HepG2 (cell line): ENCODE measurements at regions not wholly inside any gene's neighbourhood (a gene's known extent, or its start where the extent isn't known, plus 50 kb on each side); places are given as distances from the start of the nearest gene placed in this dataset.

Source experiments
- ATAC-seq: fragments of 200-7000 bp; cut with Tn5 transposase; 3 replicates; pipeline ENCODE4 v1.9.1; 2020; ENCODE audit warnings: mild to moderate bottlenecking, moderate library complexity
- BruUV-seq: library from RNA; stranded (reverse); fragments of 400-500 nt; replicated peaks from 2 replicates; lab custom pipeline; 2021; lab: Mats Ljungman, UMichigan
- CTCF ChIA-PET: fragments of 300-600 bp; formaldehyde crosslinking; extraction: SDS; loops from one replicate; lab custom pipeline; 2021; ENCODE audit warnings: low total read pairs, inconsistent platforms, low intra/inter-chr PET ratio; lab: Yijun Ruan, JAX
- POLR2A ChIA-PET: fragments of 350-600 bp; sonication (Branson Sonifier 250); formaldehyde crosslinking; loops from one replicate; lab custom pipeline; 2020; ENCODE audit warnings: antibody characterized with exemption, inconsistent platforms; lab: Yijun Ruan, JAX
- DNase-seq: peaks from one replicate; pipeline ENCODE4 v3.0.0-alpha.2; 2015; ENCODE audit warnings: low spot score
- FAIRE-seq: peaks from 3 replicates; lab custom pipeline; 2011; peaks lifted over from hg19 to GRCh38; lab: Jason Lieb, UNC
- H2AFZ ChIP-seq: one replicate; pipeline ENCODE4 v1.6.1; 2011; ENCODE audit warnings: low read length, inconsistent platforms
- H3K27ac ChIP-seq: fragments of 300-600 bp; 3 replicates; pipeline ENCODE4 v1.8.0; 2011; ENCODE audit warnings: mixed run types, mild to moderate bottlenecking, mixed read lengths, low read length, inconsistent platforms; ENCODE audit not compliant: insufficient read depth; ENCODE audit errors: extremely low read length
- H3K27me3 ChIP-seq, 2 experiments: fragments of 200-600 bp in 1 of 2; 2 replicates in 1 of 2; 3 replicates in 1 of 2; pipeline versions ENCODE4 v1.6.0 to v1.8.0; 2011; ENCODE audit warnings: low read length in 2 of 2, mild to moderate bottlenecking in 2 of 2, moderate library complexity in 2 of 2, inconsistent platforms in 1 of 2; ENCODE audit not compliant: insufficient read depth in 2 of 2, control insufficient read depth in 1 of 2
- H3K36me3 ChIP-seq, 2 experiments: fragments of 200-600 bp in 1 of 2; replicated peaks in 1 of 2; 2 replicates in 1 of 2; 3 replicates in 1 of 2; pipeline versions ENCODE4 v1.5.1 to v1.8.0; 2011; ENCODE audit warnings: low read length in 2 of 2, inconsistent platforms in 1 of 2; ENCODE audit not compliant: insufficient read depth in 2 of 2, control insufficient read depth in 1 of 2
- H3K4me1 ChIP-seq: 2 replicates; pipeline ENCODE4 v1.5.1; 2012; ENCODE audit warnings: low read length, inconsistent platforms; ENCODE audit not compliant: insufficient read depth
- H3K4me2 ChIP-seq: 2 replicates; pipeline ENCODE4 v1.6.0; 2011; ENCODE audit warnings: low read depth, low read length, inconsistent platforms
- H3K4me3 ChIP-seq, 3 experiments: fragments of 200-600 bp in 1 of 3; sonication (generic), shearing (Covaris generic) in 1 of 3; replicated peaks in 1 of 3; 2 replicates each; pipeline ENCODE4 v1.5.1; 2011 to 2016; ENCODE audit warnings: low read length in 3 of 3, inconsistent platforms in 2 of 3, low read depth in 2 of 3, mild to moderate bottlenecking in 2 of 3, control low read depth in 1 of 3, mixed read lengths in 1 of 3; ENCODE audit not compliant: insufficient read depth in 1 of 3
- H3K79me2 ChIP-seq: one replicate; pipeline ENCODE4 v1.6.1; 2011; ENCODE audit warnings: low read length, inconsistent platforms; ENCODE audit not compliant: insufficient read depth
- H3K9ac ChIP-seq: 2 replicates; pipeline ENCODE4 v1.6.0; 2011; ENCODE audit warnings: mild to moderate bottlenecking, low read depth, low read length, inconsistent platforms; ENCODE audit not compliant: insufficient read depth
- H3K9me3 ChIP-seq: 2 replicates; pipeline ENCODE4 v1.5.1; 2012; ENCODE audit warnings: mild to moderate bottlenecking, low read length
- H4K20me1 ChIP-seq: 2 replicates; pipeline ENCODE4 v1.6.0; 2011; ENCODE audit warnings: inconsistent platforms, mild to moderate bottlenecking, low read length, moderate library complexity; ENCODE audit not compliant: insufficient read depth
- ARID5B ChIP-seq: IDR thresholded peaks from 2 replicates; pipeline ENCODE4 v1.4.0; 2020; ENCODE audit warnings: mild to moderate bottlenecking, missing genetic modification reagents
- ETV6 ChIP-seq: sonication (generic); formaldehyde crosslinking; conservative IDR thresholded peaks from 2 replicates; pipeline ENCODE4 v1.4.0; 2020; ENCODE audit warnings: missing genetic modification reagents
- HNF4G ChIP-seq, 2 experiments: sonication (generic) in 1 of 2; formaldehyde crosslinking in 1 of 2; IDR thresholded peaks; 2 replicates each; pipeline versions ENCODE4 v1.4.0 to v1.6.1; 2011 to 2020; ENCODE audit warnings: borderline replicate concordance in 2 of 2, low read depth in 2 of 2, mild to moderate bottlenecking in 2 of 2, low read length in 1 of 2, missing genetic modification reagents in 1 of 2, moderate library complexity in 1 of 2
- HNRNPLL ChIP-seq: fragments of 200-400 bp; formaldehyde crosslinking; IDR thresholded peaks from 2 replicates; pipeline ENCODE4 v1.6.1; 2017; ENCODE audit warnings: mild to moderate bottlenecking, low read depth, low read length; ENCODE audit not compliant: poor library complexity, severe bottlenecking
- JUN ChIP-seq: sonication (generic); formaldehyde crosslinking; IDR thresholded peaks from 2 replicates; pipeline ENCODE4 v1.4.0; 2020; ENCODE audit warnings: mild to moderate bottlenecking, missing genetic modification reagents
- KDM3A ChIP-seq: IDR thresholded peaks from 2 replicates; pipeline ENCODE4 v1.6.1; 2018; ENCODE audit warnings: low read depth, missing compliant biosample characterization
- PCBP2 ChIP-seq: fragments of 200-400 bp; formaldehyde crosslinking; optimal IDR thresholded peaks from 2 replicates; pipeline ENCODE3; 2018; ENCODE audit warnings: low read length, low read depth; ENCODE audit not compliant: poor library complexity, severe bottlenecking
- SP5 ChIP-seq: IDR thresholded peaks from 2 replicates; pipeline ENCODE4 v1.6.1; 2016; ENCODE audit warnings: low read depth, borderline replicate concordance
- TAF15 ChIP-seq: fragments of 200-400 bp; formaldehyde crosslinking; IDR thresholded peaks from one replicate; pipeline ENCODE4 v1.6.1; 2018; ENCODE audit warnings: mild to moderate bottlenecking, low read depth, low read length; ENCODE audit not compliant: poor library complexity, severe bottlenecking
- ZNF607 ChIP-seq: sonication (generic); formaldehyde crosslinking; IDR thresholded peaks from 2 replicates; pipeline ENCODE4 v1.5.1; 2020; ENCODE audit warnings: missing genetic modification reagents, mild to moderate bottlenecking, borderline replicate concordance
- ZNF703 ChIP-seq: sonication (generic); formaldehyde crosslinking; IDR thresholded peaks from 2 replicates; pipeline ENCODE4 v1.5.1; 2020; ENCODE audit warnings: missing genetic modification reagents, mild to moderate bottlenecking, moderate library complexity, borderline replicate concordance
- ZSCAN12 ChIP-seq: sonication (generic); formaldehyde crosslinking; IDR thresholded peaks from 2 replicates; pipeline ENCODE4 v1.9.0; 2021; ENCODE audit warnings: mild to moderate bottlenecking, missing genetic modification reagents
- WGBS: methylation state at CpG from one replicate; pipeline ENCODE4 v1.1.6; 2017; ENCODE audit warnings: low lambda C conversion rate; 5-methylcytosine and 5-hydroxymethylcytosine counted together
- in situ Hi-C: cut with HindIII; loops from 2 replicates; pipeline ENCODE4 v1.10.0; 2017; ENCODE audit warnings: low pct_unique_long_range_greater_than_20kb; ENCODE audit not compliant: extremely low pct_ligation_motif_present
- intact Hi-C: fragments of 100-400 bp; cut with micrococcal nuclease; formaldehyde crosslinking; loops from one replicate; pipeline ENCODE4 v1.10.0; 2022; ENCODE audit not compliant: unreplicated experiment

GRCh38 chr10:86600296-86600695 lies 54.1 kb upstream of the OPN4 start:
- no peak for TF ChIP-seq JUN (CRISPR knock-in tag)
- TF ChIP-seq ZSCAN12: no peak
- no peak for TF ChIP-seq SP5
- TF ChIP-seq TAF15: no peak
- TF ChIP-seq KDM3A (CRISPR knock-in tag): no peak
- no peak for TF ChIP-seq ARID5B (CRISPR knock-in tag)
- no peak for TF ChIP-seq ZNF703
- TF ChIP-seq ETV6 (CRISPR knock-in tag): no peak
- TF ChIP-seq ZNF607 (CRISPR knock-in tag): no peak
- TF ChIP-seq HNRNPLL: no peak
- TF ChIP-seq PCBP2: no peak
- TF ChIP-seq HNF4G (IDR thresholded peaks at IDR 0.05; ENCODE audit: borderline replicate concordance, low read depth, low read length): no peak
- TF ChIP-seq HNF4G (CRISPR knock-in tag; IDR thresholded peaks at IDR 0.05; ENCODE audit: borderline replicate concordance, low read depth): no peak
- TF ChIP-seq, all 625 proteins: peak for 0
- no peak for ATAC-seq
- CTCF ChIA-PET: no interaction called here
- Histone ChIP-seq H3K27ac (no peak overlapping the region), H3K4me1 (peaks cover 41% of the 10 kb centered on the region), H3K79me2 (no peaks in the 10 kb centered on the region), H4K20me1 (no peaks in the 10 kb centered on the region), H3K27me3 (no peaks in the 10 kb centered on the region; a peak in 2 of 5 replicates), H2AFZ (no peak overlapping the region), H3K4me3 (no peak overlapping the region), H3K4me2 (peak overlapping the region; percentile 51), H3K36me3 (no peaks in the 10 kb centered on the region), H3K9me3 (no peaks in the 10 kb centered on the region), H3K9ac (no peak overlapping the region)
- POLR2A ChIA-PET: no interaction called here
- intact Hi-C loops: no loop called here
- FAIRE-seq: no peak
- no peak for DNase-seq
- in situ Hi-C loops: no loop called here
- 60% methylated on average over 2 of the region's 2 CpGs for WGBS
- BruUV-seq: no TSS peak
